LNCAP (cell line): ENCODE measurements at regions not wholly inside any gene's neighbourhood (a gene's known extent, or its start where the extent isn't known, plus 50 kb on each side); places are given as distances from the start of the nearest gene placed in this dataset.

Source experiments
- TF ChIP-seq, protein P1 (sequence below): fragments of 450-650 bp; IDR thresholded peaks from 2 replicates; pipeline ENCODE4 v1.5.1; 2017; ENCODE audit warnings: mild to moderate bottlenecking

DNA sequence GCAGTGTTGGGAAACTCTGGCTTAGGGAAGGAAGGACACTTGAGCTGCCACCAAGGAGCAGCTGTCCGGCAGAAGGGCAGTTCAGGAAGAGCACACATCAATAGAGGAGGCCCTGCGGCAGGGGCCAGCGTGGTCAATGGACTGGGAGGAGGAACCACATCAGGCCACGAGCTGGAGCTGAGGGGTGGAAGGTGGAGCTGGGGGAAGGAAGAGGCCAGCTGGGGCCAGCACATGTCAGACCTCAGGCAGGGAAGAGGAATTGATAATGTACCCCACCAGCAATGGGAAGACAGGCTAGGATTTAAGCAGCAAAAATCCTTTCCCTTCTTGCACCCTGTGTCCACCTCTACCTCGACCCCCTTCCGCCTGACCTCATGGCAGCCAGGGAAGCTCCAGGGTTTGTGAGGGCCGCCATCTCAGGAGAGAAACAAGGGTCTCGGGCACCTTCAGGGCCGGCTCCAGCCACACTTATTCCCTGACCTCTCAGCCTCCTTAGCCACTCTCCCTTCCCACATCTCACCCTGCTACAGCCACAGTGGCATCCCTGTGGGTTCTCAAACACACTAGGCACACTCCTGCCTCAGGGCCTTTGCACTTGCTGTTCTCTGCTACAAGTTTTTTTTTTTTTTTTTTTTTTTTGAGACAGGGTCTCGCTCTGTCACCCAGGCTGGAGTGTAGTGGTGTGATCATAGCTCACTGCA is 157.8 kb upstream of the GRK3 start:
- TF ChIP-seq, protein P1, sequence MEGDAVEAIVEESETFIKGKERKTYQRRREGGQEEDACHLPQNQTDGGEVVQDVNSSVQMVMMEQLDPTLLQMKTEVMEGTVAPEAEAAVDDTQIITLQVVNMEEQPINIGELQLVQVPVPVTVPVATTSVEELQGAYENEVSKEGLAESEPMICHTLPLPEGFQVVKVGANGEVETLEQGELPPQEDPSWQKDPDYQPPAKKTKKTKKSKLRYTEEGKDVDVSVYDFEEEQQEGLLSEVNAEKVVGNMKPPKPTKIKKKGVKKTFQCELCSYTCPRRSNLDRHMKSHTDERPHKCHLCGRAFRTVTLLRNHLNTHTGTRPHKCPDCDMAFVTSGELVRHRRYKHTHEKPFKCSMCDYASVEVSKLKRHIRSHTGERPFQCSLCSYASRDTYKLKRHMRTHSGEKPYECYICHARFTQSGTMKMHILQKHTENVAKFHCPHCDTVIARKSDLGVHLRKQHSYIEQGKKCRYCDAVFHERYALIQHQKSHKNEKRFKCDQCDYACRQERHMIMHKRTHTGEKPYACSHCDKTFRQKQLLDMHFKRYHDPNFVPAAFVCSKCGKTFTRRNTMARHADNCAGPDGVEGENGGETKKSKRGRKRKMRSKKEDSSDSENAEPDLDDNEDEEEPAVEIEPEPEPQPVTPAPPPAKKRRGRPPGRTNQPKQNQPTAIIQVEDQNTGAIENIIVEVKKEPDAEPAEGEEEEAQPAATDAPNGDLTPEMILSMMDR: no peak

- TF ChIP-seq, protein P1: no peak
Observed at GRCh38 chr22:25407226-25407858, 157.1 kb upstream of the GRK3 start.

GRCh38 chr22:25407859-25408229 is 156.6 kb upstream of the GRK3 start:
- TF ChIP-seq, protein P1: no peak

GRCh38 chr22:25409240-25409639 is 155.2 kb upstream of the GRK3 start:
- TF ChIP-seq, protein P1: no peak

DNA sequence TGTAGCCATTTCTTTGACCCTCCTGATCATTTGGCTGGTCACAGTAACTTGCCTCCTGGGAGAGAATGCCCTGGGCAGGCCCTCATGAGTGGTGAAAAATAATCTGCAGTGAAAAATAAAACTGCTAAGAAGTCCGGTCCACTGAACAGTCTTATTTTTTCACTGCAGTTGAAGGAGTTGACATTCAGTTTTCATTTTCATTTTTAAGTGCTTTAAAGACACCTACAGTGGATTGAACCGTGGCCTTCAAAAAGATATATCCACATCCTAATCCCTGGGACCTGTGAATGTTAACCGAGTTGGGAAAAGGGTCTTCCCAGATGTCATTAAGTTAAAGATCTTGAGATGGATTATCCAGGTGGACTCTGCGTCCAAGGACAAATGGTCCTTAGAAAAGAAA is 153.6 kb upstream of the GRK3 start:
- TF ChIP-seq, protein P1: no peak

- TF ChIP-seq, protein P1: no peak
Observed at GRCh38 chr22:25413620-25414019, 150.9 kb upstream of the GRK3 start.

GRCh38 chr22:25419247-25420113 is 145.0 kb upstream of the GRK3 start:
- TF ChIP-seq, protein P1: no peak
